Caco-2 (cell line): ENCODE measurements at regions not wholly inside any gene's neighbourhood (a gene's known extent, or its start where the extent isn't known, plus 50 kb on each side); places are given as distances from the start of the nearest gene placed in this dataset.

Source experiments
- BruUV-seq: library from RNA; stranded (reverse); fragments of 400-500 nt; replicated peaks from 2 replicates; lab custom pipeline; 2021; lab: Mats Ljungman, UMichigan
- CTCF ChIA-PET: fragments of 300-600 bp; sonication (Branson Sonifier 250); formaldehyde crosslinking; loops from one replicate; lab custom pipeline; 2022; ENCODE audit warnings: antibody characterized with exemption; lab: Charles Lee
- POLR2A ChIA-PET: fragments of 300-600 bp; sonication (Branson Sonifier 250); formaldehyde crosslinking; loops from one replicate; lab custom pipeline; 2022; ENCODE audit warnings: antibody characterized with exemption; lab: Charles Lee
- DNase-seq, 2 experiments: peaks; one replicate each; pipeline versions ENCODE4 v3.0.0 to v3.0.0-alpha.2; 2020 to 2022
- H3K27me3 ChIP-seq: replicated peaks from 2 replicates; pipeline ENCODE4 v1.6.0; 2011; ENCODE audit warnings: low read length; ENCODE audit not compliant: control insufficient read depth, insufficient read depth
- H3K36me3 ChIP-seq: 2 replicates; pipeline ENCODE4 v1.5.1; 2011; ENCODE audit warnings: low read length; ENCODE audit not compliant: control insufficient read depth, insufficient read depth
- H3K4me1 ChIP-seq: fragments of 250-450 bp; sonication (Bioruptor Pico); 2 replicates; pipeline ENCODE4 v1.5.1; 2020; ENCODE audit warnings: mild to moderate bottlenecking
- H3K4me3 ChIP-seq: 2 replicates; pipeline ENCODE4 v1.5.1; 2011; ENCODE audit warnings: low read depth, mild to moderate bottlenecking, control low read depth, low read length
- H3K9me3 ChIP-seq: fragments of 250-450 bp; sonication (Bioruptor Pico); 2 replicates; pipeline ENCODE4 v1.5.1; 2020; ENCODE audit warnings: mild to moderate bottlenecking, moderate library complexity
- H3K27ac Mint-ChIP-seq: one replicate; pipeline ENCODE4 v1.8.0; 2022; ENCODE audit warnings: mixed read lengths; ENCODE audit not compliant: unreplicated experiment
- H3K27me3 Mint-ChIP-seq: one replicate; pipeline ENCODE4 v1.8.0; 2022; ENCODE audit warnings: mixed read lengths; ENCODE audit not compliant: insufficient read depth, unreplicated experiment
- H3K36me3 Mint-ChIP-seq: one replicate; pipeline ENCODE4 v1.8.0; 2022; ENCODE audit warnings: mild to moderate bottlenecking, mixed read lengths; ENCODE audit not compliant: insufficient read depth, unreplicated experiment
- H3K4me1 Mint-ChIP-seq: one replicate; pipeline ENCODE4 v1.8.0; 2022; ENCODE audit warnings: low read depth, mixed read lengths; ENCODE audit not compliant: unreplicated experiment
- H3K4me3 Mint-ChIP-seq: one replicate; pipeline ENCODE4 v1.8.0; 2022; ENCODE audit warnings: mild to moderate bottlenecking, moderate library complexity, mixed read lengths; ENCODE audit not compliant: unreplicated experiment
- H3K9me3 Mint-ChIP-seq: one replicate; pipeline ENCODE4 v1.8.0; 2022; ENCODE audit warnings: mixed read lengths; ENCODE audit not compliant: unreplicated experiment
- CTCF ChIP-seq, 2 experiments: fragments of 200-600 bp in 1 of 2; IDR thresholded peaks; 1 replicate in 1 of 2; 2 replicates in 1 of 2; pipeline versions ENCODE4 v1.5.1 to v1.8.0; 2011 to 2022; ENCODE audit warnings: antibody characterized with exemption in 1 of 2, control low read depth in 1 of 2, inconsistent platforms in 1 of 2, low read depth in 1 of 2, low read length in 1 of 2, mild to moderate bottlenecking in 1 of 2, moderate library complexity in 1 of 2; ENCODE audit not compliant: insufficient read depth in 1 of 2, severe bottlenecking in 1 of 2, unreplicated experiment in 1 of 2
- intact Hi-C: fragments of 100-400 bp; cut with micrococcal nuclease; formaldehyde crosslinking; loops from one replicate; pipeline ENCODE4 v1.10.0; 2022; ENCODE audit not compliant: unreplicated experiment

- H3K36me3 Mint-ChIP-seq: no peaks in the 10 kb centered on the region
- ChIA-PET POLR2A (no interaction called here), CTCF (no interaction called here)
- no peaks in the 10 kb centered on the region for H3K9me3 ChIP-seq
- TF ChIP-seq CTCF (IDR thresholded peaks at IDR 0.05; ENCODE audit: insufficient read depth in 1 of 2, low read depth in 1 of 2, low read length in 1 of 2, severe bottlenecking in 1 of 2, unreplicated experiment in 1 of 2): no peak
- H3K36me3 ChIP-seq: no peaks in the 10 kb centered on the region
- no peaks in the 10 kb centered on the region for H3K4me1 ChIP-seq
- no peaks in the 10 kb centered on the region for H3K4me1 Mint-ChIP-seq
- DNase-seq: no peak
- no peaks in the 10 kb centered on the region for H3K27me3 ChIP-seq
- H3K4me3 ChIP-seq: no peak overlapping the region
- H3K27ac Mint-ChIP-seq: no peak overlapping the region
- intact Hi-C loops: no loop called here
- no peaks in the 10 kb centered on the region for H3K27me3 Mint-ChIP-seq
- no peaks in the 10 kb centered on the region for H3K9me3 Mint-ChIP-seq
- no peak overlapping the region for H3K4me3 Mint-ChIP-seq
- no TSS peak for BruUV-seq
Observed at GRCh38 chr3:167113035-167113830, 266.9 kb downstream of the ZBBX start.

GRCh38 chr3:167110901-167111300 is 269.2 kb downstream of the ZBBX start:
- ChIA-PET CTCF (no interaction called here), POLR2A (no interaction called here)
- H3K27me3 Mint-ChIP-seq: no peaks in the 10 kb centered on the region
- no peak for DNase-seq
- H3K27me3 ChIP-seq: no peaks in the 10 kb centered on the region
- no peaks in the 10 kb centered on the region for H3K4me1 Mint-ChIP-seq
- H3K9me3 Mint-ChIP-seq: no peaks in the 10 kb centered on the region
- H3K36me3 ChIP-seq: no peaks in the 10 kb centered on the region
- no peak overlapping the region for H3K4me3 ChIP-seq
- no peak for TF ChIP-seq CTCF (IDR thresholded peaks at IDR 0.05; ENCODE audit: insufficient read depth in 1 of 2, low read depth in 1 of 2, low read length in 1 of 2, severe bottlenecking in 1 of 2, unreplicated experiment in 1 of 2)
- H3K9me3 ChIP-seq: no peaks in the 10 kb centered on the region
- H3K4me3 Mint-ChIP-seq: no peak overlapping the region
- BruUV-seq: no TSS peak
- intact Hi-C loops: no loop called here
- no peak overlapping the region for H3K27ac Mint-ChIP-seq
- H3K36me3 Mint-ChIP-seq: no peaks in the 10 kb centered on the region
- H3K4me1 ChIP-seq: no peaks in the 10 kb centered on the region

GRCh38 chr3:167109746-167110145 is 270.4 kb downstream of the ZBBX start:
- no peaks in the 10 kb centered on the region for H3K9me3 ChIP-seq
- H3K27ac Mint-ChIP-seq: no peak overlapping the region
- H3K4me1 Mint-ChIP-seq: no peaks in the 10 kb centered on the region
- H3K36me3 ChIP-seq: no peaks in the 10 kb centered on the region
- H3K4me1 ChIP-seq: no peaks in the 10 kb centered on the region
- no peaks in the 10 kb centered on the region for H3K27me3 ChIP-seq
- no peak for TF ChIP-seq CTCF (IDR thresholded peaks at IDR 0.05; ENCODE audit: insufficient read depth in 1 of 2, low read depth in 1 of 2, low read length in 1 of 2, severe bottlenecking in 1 of 2, unreplicated experiment in 1 of 2)
- H3K9me3 Mint-ChIP-seq: no peaks in the 10 kb centered on the region
- CTCF ChIA-PET: interaction anchor here (0.6 kb wide), 1 partner anchor 99 kb away, joined by 3 read pairs; no protein-coding TSS in a partner anchor
- POLR2A ChIA-PET: no interaction called here
- no peak overlapping the region for H3K4me3 Mint-ChIP-seq
- H3K27me3 Mint-ChIP-seq: no peaks in the 10 kb centered on the region
- BruUV-seq: no TSS peak
- intact Hi-C loops: no loop called here
- no peaks in the 10 kb centered on the region for H3K36me3 Mint-ChIP-seq
- no peak overlapping the region for H3K4me3 ChIP-seq
- no peak for DNase-seq
